Vagina (tissue), 2 donors: ENCODE measurements at regions not wholly inside any gene's neighbourhood (a gene's known extent, or its start where the extent isn't known, plus 50 kb on each side); places are given as distances from the start of the nearest gene placed in this dataset.

ENCODE experiments used
- CTCF ChIP-seq, 3 experiments: fragments of 450-650 bp in 2 of 3; fragments of 200-600 bp in 1 of 3; sonication (generic) in 1 of 3; IDR thresholded peaks; one replicate each; pipeline ENCODE4 v1.5.1; 2017 to 2019; ENCODE audit warnings: antibody characterized with exemption in 3 of 3, mild to moderate bottlenecking in 2 of 3, moderate library complexity in 2 of 3
- POLR2A ChIP-seq, 2 donors: fragments of 450-650 bp; IDR thresholded peaks; one replicate each; pipeline ENCODE4 v1.6.1; 2017; ENCODE audit warnings: antibody characterized with exemption in 2 of 2, mild to moderate bottlenecking in 2 of 2, moderate library complexity in 2 of 2
- POLR2AphosphoS5 ChIP-seq, 2 donors: sonication (generic); formaldehyde crosslinking; IDR thresholded peaks; one replicate each; pipeline ENCODE4 v1.9.0; 2017; ENCODE audit warnings: antibody characterized with exemption in 2 of 2, mild to moderate bottlenecking in 2 of 2, low read depth in 1 of 2; ENCODE audit not compliant: insufficient read depth in 1 of 2

GRCh38 chr1:200243042-200243437, 166.8 kb downstream of the ZNF281 start:
- TF ChIP-seq POLR2AphosphoS5 (IDR thresholded peaks at IDR 0.05; ENCODE audit: insufficient read depth in 1 of 2, low read depth in 1 of 2), result no peak
- TF ChIP-seq CTCF (IDR thresholded peaks at IDR 0.05), result no peak
- no peak for TF ChIP-seq POLR2A (IDR thresholded peaks at IDR 0.05)
